Spinal cord (tissue), 9 donors: ENCODE measurements at regions not wholly inside any gene's neighbourhood (a gene's known extent, or its start where the extent isn't known, plus 50 kb on each side); places are given as distances from the start of the nearest gene placed in this dataset.

Experiments
- DNase-seq, 6 donors: peaks; one replicate each; pipeline versions ENCODE4 v3.0.0 to v3.0.0-alpha.2; 2013 to 2015; ENCODE audit warnings: low spot score in 6 of 6, low read depth in 4 of 6
- H3K27ac ChIP-seq: one replicate; pipeline ENCODE4 v1.5.1; 2013; ENCODE audit warnings: low read depth, low read length, control low read depth
- H3K27me3 ChIP-seq: one replicate; pipeline ENCODE4 v1.6.1; 2013; ENCODE audit warnings: low read length; ENCODE audit not compliant: control insufficient read depth, insufficient read depth
- H3K36me3 ChIP-seq: one replicate; pipeline ENCODE4 v1.6.1; 2013; ENCODE audit warnings: low read length; ENCODE audit not compliant: control insufficient read depth, insufficient read depth
- H3K4me1 ChIP-seq: one replicate; pipeline ENCODE4 v1.6.1; 2013; ENCODE audit warnings: low read length; ENCODE audit not compliant: control insufficient read depth, insufficient read depth
- H3K4me3 ChIP-seq: one replicate; pipeline ENCODE4 v1.5.1; 2013; ENCODE audit warnings: low read depth, low read length, control low read depth
- H3K9me3 ChIP-seq: one replicate; pipeline ENCODE4 v1.6.1; 2013; ENCODE audit warnings: low read length; ENCODE audit not compliant: control insufficient read depth, insufficient read depth
- WGBS: methylation state at CpG from one replicate; pipeline ENCODE4 v1.1.5; 2013; ENCODE audit warnings: missing lambda C conversion rate; ENCODE audit not compliant: insufficient coverage; 5-methylcytosine and 5-hydroxymethylcytosine counted together
- donor health status: healthy.

- H3K36me3 ChIP-seq: no peaks in the 10 kb centered on the region
- H3K27me3 ChIP-seq: no peaks in the 10 kb centered on the region
- whole genome bisulfite sequencing: no CpG with 5 or more reads among the region's 1 CpG
- H3K4me1 ChIP-seq: no peaks in the 10 kb centered on the region
- DNase-seq: no peak
- no peak overlapping the region for H3K4me3 ChIP-seq
- H3K27ac ChIP-seq: no peak overlapping the region
- no peaks in the 10 kb centered on the region for H3K9me3 ChIP-seq
Observed at GRCh38 chr4:122007016-122007415, 55.2 kb upstream of the TRPC3 start.

- 97% methylated on average over 3 of the region's 8 CpGs for WGBS
- Histone ChIP-seq H3K27me3 (no peaks in the 10 kb centered on the region), H3K36me3 (no peaks in the 10 kb centered on the region), H3K9me3 (no peaks in the 10 kb centered on the region), H3K4me3 (no peak overlapping the region), H3K27ac (no peak overlapping the region), H3K4me1 (no peaks in the 10 kb centered on the region)
- peak in 1 of 6 donors; percentile 31 for DNase-seq
Observed at GRCh38 chr4:122005064-122005755, 53.4 kb upstream of the TRPC3 start.

GRCh38 chr4:122003335-122003734 lies 51.5 kb upstream of the TRPC3 start:
- Histone ChIP-seq H3K4me1 (no peaks in the 10 kb centered on the region), H3K9me3 (no peaks in the 10 kb centered on the region), H3K27ac (no peak overlapping the region), H3K27me3 (no peaks in the 10 kb centered on the region), H3K36me3 (no peaks in the 10 kb centered on the region), H3K4me3 (no peak overlapping the region)
- DNase-seq: no peak
- WGBS: 100% methylated on average over 5 of the region's 7 CpGs
